ENCODE measurements at regions not wholly inside any gene's neighbourhood (a gene's known extent, or its start where the extent isn't known, plus 50 kb on each side); places are given as distances from the start of the nearest gene placed in this dataset.

DNA sequence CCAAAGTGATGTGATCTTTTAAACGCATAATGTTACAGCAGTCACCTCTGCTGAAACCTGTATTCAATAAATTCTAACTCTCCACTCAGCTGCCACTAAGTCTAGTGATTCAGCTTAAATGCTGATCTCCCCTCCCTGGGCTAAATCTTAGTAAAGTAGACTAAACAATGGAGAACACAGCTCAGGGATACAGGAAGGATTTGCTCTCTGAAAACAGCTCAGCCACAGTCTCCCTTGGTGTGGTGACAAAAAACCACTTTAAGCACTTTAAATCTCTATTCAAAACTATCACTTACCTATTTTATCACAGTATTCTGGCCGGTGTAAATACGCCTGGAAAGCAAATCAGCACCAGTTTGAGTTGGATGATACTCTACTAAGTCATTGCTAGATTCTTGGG lies 130.6 kb downstream of the RFX6 start:
- no peak for TF ChIP-seq EZH2 (IDR thresholded peaks at IDR 0.05; ENCODE audit: borderline replicate concordance, low read length)
- TF ChIP-seq, protein P1, sequence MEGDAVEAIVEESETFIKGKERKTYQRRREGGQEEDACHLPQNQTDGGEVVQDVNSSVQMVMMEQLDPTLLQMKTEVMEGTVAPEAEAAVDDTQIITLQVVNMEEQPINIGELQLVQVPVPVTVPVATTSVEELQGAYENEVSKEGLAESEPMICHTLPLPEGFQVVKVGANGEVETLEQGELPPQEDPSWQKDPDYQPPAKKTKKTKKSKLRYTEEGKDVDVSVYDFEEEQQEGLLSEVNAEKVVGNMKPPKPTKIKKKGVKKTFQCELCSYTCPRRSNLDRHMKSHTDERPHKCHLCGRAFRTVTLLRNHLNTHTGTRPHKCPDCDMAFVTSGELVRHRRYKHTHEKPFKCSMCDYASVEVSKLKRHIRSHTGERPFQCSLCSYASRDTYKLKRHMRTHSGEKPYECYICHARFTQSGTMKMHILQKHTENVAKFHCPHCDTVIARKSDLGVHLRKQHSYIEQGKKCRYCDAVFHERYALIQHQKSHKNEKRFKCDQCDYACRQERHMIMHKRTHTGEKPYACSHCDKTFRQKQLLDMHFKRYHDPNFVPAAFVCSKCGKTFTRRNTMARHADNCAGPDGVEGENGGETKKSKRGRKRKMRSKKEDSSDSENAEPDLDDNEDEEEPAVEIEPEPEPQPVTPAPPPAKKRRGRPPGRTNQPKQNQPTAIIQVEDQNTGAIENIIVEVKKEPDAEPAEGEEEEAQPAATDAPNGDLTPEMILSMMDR (IDR thresholded peaks at IDR 0.05; ENCODE audit: low read length) = no peak
